ENCODE measurements at regions not wholly inside any gene's neighbourhood (a gene's known extent, or its start where the extent isn't known, plus 50 kb on each side); places are given as distances from the start of the nearest gene placed in this dataset.
"Not testable (repeated sequence)": the region's sequence is repeated elsewhere in the genome, so short reads cannot be mapped to it uniquely, and the experiment has no call there.

DNA sequence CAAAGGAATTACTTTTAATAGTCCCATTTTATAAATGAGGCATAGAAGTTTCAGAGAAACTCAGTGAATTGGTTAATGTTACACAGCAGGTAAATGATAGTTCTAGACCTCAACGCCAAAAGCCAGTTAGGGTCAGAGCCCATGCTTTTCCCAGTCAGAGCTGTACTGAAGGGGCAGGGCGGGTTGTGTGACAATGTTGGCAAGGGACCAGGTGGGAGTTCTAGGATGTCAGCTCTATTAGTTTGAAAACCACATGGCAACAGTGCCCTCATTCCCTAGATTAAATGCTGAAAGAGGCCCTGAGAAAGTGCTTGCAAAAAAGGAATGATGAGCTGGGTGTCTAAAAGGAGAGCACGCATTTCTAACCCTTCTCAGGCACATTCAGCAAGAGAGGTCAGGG is 65.4 kb upstream of the EPHB1 start:
- TF ChIP-seq POLR2A (IDR thresholded peaks at IDR 0.05; ENCODE audit: extremely low read depth, insufficient read length) (no peak), MYC (IDR thresholded peaks at IDR 0.05; ENCODE audit: low read depth, low read length) (no peak)
- TF ChIP-seq, protein P1, sequence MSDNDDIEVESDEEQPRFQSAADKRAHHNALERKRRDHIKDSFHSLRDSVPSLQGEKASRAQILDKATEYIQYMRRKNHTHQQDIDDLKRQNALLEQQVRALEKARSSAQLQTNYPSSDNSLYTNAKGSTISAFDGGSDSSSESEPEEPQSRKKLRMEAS (IDR thresholded peaks at IDR 0.05; ENCODE audit: low read depth, low read length), result no peak
- TF ChIP-seq, protein P2, sequence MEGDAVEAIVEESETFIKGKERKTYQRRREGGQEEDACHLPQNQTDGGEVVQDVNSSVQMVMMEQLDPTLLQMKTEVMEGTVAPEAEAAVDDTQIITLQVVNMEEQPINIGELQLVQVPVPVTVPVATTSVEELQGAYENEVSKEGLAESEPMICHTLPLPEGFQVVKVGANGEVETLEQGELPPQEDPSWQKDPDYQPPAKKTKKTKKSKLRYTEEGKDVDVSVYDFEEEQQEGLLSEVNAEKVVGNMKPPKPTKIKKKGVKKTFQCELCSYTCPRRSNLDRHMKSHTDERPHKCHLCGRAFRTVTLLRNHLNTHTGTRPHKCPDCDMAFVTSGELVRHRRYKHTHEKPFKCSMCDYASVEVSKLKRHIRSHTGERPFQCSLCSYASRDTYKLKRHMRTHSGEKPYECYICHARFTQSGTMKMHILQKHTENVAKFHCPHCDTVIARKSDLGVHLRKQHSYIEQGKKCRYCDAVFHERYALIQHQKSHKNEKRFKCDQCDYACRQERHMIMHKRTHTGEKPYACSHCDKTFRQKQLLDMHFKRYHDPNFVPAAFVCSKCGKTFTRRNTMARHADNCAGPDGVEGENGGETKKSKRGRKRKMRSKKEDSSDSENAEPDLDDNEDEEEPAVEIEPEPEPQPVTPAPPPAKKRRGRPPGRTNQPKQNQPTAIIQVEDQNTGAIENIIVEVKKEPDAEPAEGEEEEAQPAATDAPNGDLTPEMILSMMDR (IDR thresholded peaks at IDR 0.05; ENCODE audit: low read depth, low read length), result no peak
- H3K4me3 ChIP-seq (ENCODE audit: low read depth, low read length), result no peak overlapping the region
- DNase-seq (ENCODE audit: low read depth), result no peak

DNA sequence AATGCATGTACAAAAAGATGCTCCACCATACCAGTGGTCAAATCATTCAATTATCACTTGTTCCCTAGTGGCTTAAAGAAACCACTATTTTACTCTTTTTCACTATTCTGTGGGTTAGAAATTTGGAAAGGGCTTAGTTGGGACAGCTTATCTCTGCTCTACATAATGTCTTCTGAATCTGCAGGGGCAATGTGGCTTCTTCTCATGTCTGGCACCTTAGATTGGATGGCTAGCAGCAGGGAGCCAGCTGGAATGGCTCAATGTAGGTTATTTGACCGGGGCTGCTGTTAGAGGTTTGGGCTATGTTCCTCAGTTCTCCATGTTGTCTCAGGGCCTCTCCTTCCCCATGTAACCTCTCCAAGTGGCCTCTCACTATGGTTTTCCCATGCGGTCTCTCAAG is 57.5 kb upstream of the EPHB1 start:
- no peak for DNase-seq (ENCODE audit: low read depth)
- TF ChIP-seq POLR2A (IDR thresholded peaks at IDR 0.05; ENCODE audit: extremely low read depth, insufficient read length), result no peak
- TF ChIP-seq, protein P2 (IDR thresholded peaks at IDR 0.05; ENCODE audit: low read depth, low read length), result no peak
- TF ChIP-seq MYC (IDR thresholded peaks at IDR 0.05; ENCODE audit: low read depth, low read length), result no peak
- TF ChIP-seq, protein P1 (IDR thresholded peaks at IDR 0.05; ENCODE audit: low read depth, low read length), result no peak

DNA sequence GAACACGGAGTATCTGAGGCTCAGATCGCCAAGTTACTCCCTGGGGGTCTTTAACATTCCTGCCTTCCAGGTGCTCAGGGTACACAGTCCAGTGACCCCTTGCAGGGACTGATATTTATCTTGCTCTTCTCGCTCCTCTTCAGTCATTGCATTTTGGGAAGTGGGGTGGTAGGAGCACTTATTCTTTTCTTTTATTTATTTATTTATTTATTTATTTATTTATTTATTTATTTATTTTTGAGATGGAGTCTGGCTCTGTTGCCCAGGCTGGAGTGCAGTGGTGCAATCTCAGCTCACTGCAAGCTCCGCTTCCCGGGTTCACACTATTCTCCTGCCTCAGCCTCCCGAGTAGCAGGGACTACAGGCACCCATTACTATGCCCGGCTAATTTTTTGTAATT is 55.0 kb upstream of the EPHB1 start:
- DNase-seq (ENCODE audit: low read depth); H3K4me3 ChIP-seq (ENCODE audit: low read depth, low read length): not testable (repeated sequence)

More for the DNA sequence above, 57.5 kb upstream of the EPHB1 start:
- no peak overlapping the region for H3K4me3 ChIP-seq (ENCODE audit: low read depth, low read length)

DNA sequence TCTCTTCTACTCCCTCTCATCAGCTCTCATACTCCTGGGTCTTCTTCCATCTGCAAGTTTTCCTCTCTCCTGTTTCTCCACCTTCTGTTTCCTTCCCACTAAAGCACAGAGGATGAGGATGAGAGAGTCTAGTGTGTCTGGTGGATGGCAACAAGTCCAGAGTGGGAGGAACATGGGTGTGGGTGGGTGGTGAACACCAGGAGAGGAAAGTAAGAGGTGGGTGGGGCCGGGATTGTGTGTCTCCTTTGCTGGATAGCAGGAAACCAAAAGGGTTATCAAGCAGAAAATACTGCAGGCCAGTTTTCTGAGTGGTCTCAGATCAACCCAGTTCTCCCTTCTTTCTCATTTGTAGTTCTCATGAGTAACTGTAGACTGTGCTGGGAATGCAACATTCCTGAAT is 52.9 kb upstream of the EPHB1 start:
- no peak for DNase-seq (ENCODE audit: low read depth)
- TF ChIP-seq MYC (IDR thresholded peaks at IDR 0.05; ENCODE audit: low read depth, low read length), result no peak
- TF ChIP-seq, protein P2 (IDR thresholded peaks at IDR 0.05; ENCODE audit: low read depth, low read length), result no peak
- TF ChIP-seq, protein P1 (IDR thresholded peaks at IDR 0.05; ENCODE audit: low read depth, low read length), result no peak
- TF ChIP-seq POLR2A (IDR thresholded peaks at IDR 0.05; ENCODE audit: extremely low read depth, insufficient read length), result no peak
- no peak overlapping the region for H3K4me3 ChIP-seq (ENCODE audit: low read depth, low read length)

DNA sequence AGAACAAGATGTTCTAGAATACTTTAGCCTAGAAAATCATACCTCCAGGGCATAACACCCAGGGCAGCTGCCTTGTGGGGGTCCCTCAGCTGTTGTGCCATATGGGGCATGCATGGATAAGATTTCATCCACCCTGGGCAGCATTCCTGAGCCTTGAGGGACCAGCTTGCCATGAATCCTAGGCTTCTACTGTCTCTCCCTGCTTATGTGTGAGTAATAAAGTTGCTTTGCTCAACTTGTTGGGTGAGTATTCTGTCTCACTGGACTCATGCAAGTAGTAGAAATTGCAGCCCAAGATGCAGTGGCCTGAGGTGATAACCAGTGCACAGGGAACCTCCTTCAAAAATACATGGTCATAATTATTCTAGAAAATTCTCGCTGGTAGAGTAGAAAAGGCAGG is 52.1 kb upstream of the EPHB1 start:
- no peak overlapping the region for H3K4me3 ChIP-seq (ENCODE audit: low read depth, low read length)
- TF ChIP-seq, protein P1 (IDR thresholded peaks at IDR 0.05; ENCODE audit: low read depth, low read length), result no peak
- TF ChIP-seq POLR2A (IDR thresholded peaks at IDR 0.05; ENCODE audit: extremely low read depth, insufficient read length) (no peak), MYC (IDR thresholded peaks at IDR 0.05; ENCODE audit: low read depth, low read length) (no peak)
- TF ChIP-seq, protein P2 (IDR thresholded peaks at IDR 0.05; ENCODE audit: low read depth, low read length), result no peak
- DNase-seq (ENCODE audit: low read depth), result no peak

Data from NB4 (cell line).